Kidney epithelial cell (primary cell): ENCODE measurements at regions not wholly inside any gene's neighbourhood (a gene's known extent, or its start where the extent isn't known, plus 50 kb on each side); places are given as distances from the start of the nearest gene placed in this dataset.

Experiments
- DNase-seq: peaks from one replicate; pipeline ENCODE4 v3.0.0-alpha.2; 2010; ENCODE audit warnings: low read depth
- H3K27me3 ChIP-seq: 2 replicates; pipeline ENCODE4 v1.6.0; 2011; ENCODE audit warnings: low read length; ENCODE audit not compliant: control insufficient read depth, insufficient read depth
- H3K36me3 ChIP-seq: 2 replicates; pipeline ENCODE4 v1.5.1; 2011; ENCODE audit warnings: low read length; ENCODE audit not compliant: control insufficient read depth, insufficient read depth
- H3K4me3 ChIP-seq: 2 replicates; pipeline ENCODE4 v1.5.1; 2011; ENCODE audit warnings: low read depth, mild to moderate bottlenecking, control low read depth, low read length
- TF ChIP-seq, protein P1 (sequence below): IDR thresholded peaks from 2 replicates; pipeline ENCODE4 v1.5.1; 2011; ENCODE audit warnings: mild to moderate bottlenecking, moderate library complexity, low read length, control low read depth, inconsistent platforms; ENCODE audit not compliant: insufficient read depth, poor library complexity, severe bottlenecking

DNA sequence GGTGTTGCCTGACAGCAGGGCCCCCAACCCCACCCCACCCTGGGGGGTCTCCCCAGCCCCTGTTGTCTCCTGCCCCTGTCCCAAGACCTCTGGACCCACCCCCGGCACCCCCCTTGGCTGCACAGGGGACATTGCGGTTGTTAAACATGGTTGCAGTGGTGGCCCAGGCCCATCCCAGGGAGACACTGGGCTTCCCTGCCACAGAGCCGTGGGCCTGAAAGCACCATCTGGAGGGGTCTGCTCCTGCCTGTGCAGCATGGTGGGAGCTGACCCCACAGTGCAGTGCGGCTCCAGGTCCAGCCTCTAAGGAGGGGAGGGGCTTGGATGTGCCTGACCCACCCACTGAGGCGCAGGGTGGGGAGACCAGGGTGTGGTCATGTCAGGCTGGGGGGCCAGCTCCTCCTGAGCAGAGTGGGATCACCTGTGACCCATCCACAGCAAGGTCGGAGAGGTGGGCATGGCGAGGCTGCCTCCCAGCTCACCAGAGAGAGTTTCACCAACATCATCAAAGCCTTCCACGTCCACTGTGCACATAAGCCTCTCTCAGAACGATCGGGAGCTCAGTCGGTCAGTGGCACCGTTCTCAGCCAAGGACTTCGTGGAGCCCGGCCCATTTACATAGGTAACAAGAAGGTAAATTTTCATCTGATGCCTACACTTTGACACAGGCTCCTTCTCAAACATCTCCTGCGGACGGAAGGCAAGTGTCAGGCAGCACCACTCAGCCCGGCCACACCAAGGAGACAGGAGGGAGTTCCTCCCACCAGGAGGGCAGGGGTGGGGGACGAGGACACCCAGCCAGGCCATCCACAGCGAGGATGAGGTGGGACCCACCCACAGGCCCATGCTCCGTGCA is 201.1 kb downstream of the BRD1 start:
- H3K27me3 ChIP-seq, result peaks cover under 1% of the 10 kb centered on the region
- H3K36me3 ChIP-seq, result no peaks in the 10 kb centered on the region
- H3K4me3 ChIP-seq, result no peak overlapping the region
- no peak for DNase-seq
- TF ChIP-seq, protein P1, sequence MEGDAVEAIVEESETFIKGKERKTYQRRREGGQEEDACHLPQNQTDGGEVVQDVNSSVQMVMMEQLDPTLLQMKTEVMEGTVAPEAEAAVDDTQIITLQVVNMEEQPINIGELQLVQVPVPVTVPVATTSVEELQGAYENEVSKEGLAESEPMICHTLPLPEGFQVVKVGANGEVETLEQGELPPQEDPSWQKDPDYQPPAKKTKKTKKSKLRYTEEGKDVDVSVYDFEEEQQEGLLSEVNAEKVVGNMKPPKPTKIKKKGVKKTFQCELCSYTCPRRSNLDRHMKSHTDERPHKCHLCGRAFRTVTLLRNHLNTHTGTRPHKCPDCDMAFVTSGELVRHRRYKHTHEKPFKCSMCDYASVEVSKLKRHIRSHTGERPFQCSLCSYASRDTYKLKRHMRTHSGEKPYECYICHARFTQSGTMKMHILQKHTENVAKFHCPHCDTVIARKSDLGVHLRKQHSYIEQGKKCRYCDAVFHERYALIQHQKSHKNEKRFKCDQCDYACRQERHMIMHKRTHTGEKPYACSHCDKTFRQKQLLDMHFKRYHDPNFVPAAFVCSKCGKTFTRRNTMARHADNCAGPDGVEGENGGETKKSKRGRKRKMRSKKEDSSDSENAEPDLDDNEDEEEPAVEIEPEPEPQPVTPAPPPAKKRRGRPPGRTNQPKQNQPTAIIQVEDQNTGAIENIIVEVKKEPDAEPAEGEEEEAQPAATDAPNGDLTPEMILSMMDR, result no peak

DNA sequence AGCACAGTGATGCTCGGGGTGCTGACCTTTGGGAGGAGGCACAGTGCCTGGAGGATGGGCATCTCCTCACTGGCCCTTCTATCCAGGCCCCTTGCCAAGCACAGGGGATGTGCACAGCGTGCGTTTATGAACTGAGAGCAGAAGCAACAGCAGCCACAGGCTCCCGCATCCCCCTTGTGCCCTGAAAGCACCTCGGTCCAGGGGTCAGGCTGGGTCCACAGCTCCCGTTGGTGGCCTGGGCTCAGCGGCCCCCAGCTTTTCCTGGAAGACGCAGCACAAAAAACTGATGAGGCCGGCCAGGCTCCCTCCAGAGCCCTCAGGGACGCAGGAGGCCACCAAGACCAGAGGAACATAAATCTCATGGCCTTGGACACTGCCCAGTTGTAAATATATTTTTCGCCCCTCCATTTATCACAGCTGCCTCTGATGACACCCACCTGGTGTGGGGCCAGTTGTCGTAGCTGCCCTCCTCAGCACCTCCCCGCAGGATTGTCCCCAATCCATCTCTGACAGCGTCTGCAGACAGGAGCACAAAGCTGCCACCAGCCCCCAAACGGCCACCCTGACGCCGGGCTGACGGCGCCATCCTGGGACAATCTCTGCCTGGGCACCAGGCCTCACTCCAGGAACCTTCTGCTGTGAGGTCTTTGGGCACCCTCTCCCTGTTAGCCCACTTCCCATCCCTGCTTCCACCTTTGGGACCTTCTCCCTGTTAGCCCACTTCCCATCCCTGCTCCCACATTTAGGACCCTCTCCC is 203.1 kb downstream of the BRD1 start:
- no peaks in the 10 kb centered on the region for H3K36me3 ChIP-seq

DNA sequence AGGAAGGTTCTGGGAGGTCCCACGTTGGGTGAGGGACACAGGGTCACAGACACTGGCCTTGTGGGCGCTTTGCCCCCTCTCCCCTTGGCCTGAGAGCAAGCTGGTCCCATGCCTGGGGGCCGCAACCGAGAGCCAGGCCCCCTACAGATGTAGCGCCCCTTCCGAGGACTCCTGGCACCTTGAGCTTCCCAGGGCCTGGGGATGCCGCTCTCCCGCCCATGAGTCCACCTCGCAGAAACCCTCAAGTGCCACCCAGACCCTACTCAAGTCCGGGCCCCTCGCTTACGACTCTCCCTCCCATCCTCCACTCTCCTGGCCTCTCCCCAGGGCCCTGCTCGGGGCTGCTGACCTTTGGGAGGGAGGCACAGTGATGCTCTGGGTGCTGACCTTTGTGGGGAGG is 204.0 kb downstream of the BRD1 start:
- no peaks in the 10 kb centered on the region for H3K27me3 ChIP-seq
- TF ChIP-seq, protein P1, result no peak
- no peak for DNase-seq
- no peaks in the 10 kb centered on the region for H3K36me3 ChIP-seq
- no peak overlapping the region for H3K4me3 ChIP-seq

More for the DNA sequence above, 203.1 kb downstream of the BRD1 start:
- TF ChIP-seq, protein P1, result no peak
- no peak for DNase-seq
- Histone ChIP-seq H3K4me3 (no peak overlapping the region), H3K27me3 (no peaks in the 10 kb centered on the region)

DNA sequence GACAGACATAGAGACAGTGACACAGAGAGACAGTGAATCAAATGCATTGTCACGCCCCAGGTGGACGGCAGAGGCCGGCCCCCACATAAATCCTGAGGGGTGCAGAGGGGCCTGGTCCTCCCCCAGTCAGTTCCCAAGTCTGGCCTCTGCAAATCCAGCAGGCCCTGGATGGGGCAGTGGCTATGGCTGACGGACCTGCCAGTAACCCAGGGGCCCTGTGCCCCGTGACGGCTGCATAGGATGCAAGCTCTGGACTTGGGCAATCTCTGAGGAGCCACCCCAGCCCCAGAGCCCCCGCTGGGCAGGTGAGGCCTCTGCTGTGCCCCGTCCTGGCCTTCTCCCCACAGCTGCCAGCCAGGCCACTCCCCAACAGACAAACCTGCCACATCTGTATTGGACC is 204.5 kb downstream of the BRD1 start:
- no peak for DNase-seq
- TF ChIP-seq, protein P1, result no peak

DNA sequence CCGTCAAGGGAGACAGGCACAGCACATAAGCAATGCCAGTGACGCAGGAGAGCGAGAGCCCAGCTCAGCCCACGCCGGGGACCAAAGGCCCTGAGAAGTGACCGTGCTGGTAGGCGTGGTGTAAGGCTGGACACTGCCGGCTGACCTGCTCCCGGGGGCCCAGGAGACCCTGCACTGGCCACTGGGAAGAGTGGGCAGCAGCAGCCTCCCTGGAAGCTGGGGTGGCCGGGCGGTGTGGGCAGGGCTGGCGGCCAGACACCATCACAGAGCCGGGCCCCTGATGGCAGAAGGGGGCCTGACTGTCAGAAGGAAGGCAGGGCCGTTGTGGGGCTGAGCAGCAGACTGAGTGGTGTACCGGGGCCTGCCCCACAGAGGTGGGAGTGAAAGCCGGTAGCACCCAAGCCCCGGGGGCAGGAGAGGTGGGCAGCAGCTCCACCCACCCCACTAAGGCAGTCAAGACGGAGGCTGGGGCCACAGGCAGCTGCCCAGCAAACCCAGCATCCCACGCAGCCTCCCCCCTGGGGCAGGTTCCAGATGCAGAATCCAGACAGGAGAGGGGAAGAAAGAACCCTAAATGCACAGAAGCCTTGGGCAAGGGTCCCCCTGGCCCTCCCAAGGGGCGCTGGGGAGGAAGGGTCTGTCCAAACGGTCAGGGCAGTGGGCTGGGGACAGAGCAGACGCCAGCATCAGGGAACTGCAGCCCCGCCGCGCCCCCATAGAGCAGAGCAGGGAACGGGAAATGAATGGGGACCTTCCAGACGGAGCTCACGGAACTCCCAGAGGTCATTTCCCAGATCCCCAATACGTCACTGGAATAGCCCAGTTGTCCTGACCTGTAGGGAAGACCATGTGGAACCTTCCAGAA is 205.2 kb downstream of the BRD1 start:
- H3K27me3 ChIP-seq, result no peaks in the 10 kb centered on the region
- DNase-seq, result no peak
- H3K36me3 ChIP-seq, result no peaks in the 10 kb centered on the region
- no peak overlapping the region for H3K4me3 ChIP-seq
- TF ChIP-seq, protein P1, result no peak

More for the DNA sequence above, 204.5 kb downstream of the BRD1 start:
- Histone ChIP-seq H3K4me3 (no peak overlapping the region), H3K27me3 (no peaks in the 10 kb centered on the region), H3K36me3 (no peaks in the 10 kb centered on the region)
